ENCODE measurements at regions not wholly inside any gene's neighbourhood (a gene's known extent, or its start where the extent isn't known, plus 50 kb on each side); places are given as distances from the start of the nearest gene placed in this dataset.

DNA sequence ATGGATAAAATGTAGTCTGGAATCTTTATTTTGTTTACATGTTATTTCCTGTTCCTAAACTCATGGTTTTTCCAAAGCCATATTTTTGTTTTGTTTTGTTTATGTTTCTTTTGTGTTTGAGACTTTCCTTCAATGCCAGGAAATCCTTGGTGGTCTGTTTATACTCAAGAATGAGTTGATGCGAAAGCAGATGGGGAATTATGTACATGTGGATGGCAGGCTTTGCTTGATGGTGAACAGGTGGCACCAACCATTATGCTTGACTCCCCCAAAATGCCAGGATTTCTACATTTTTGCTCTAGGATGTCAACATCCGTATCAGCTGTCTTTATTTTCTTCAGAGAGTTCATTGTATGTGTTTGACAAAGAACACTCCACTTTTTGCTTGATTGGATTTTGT, 448.5 kb downstream of the PRDM2 start:
- TF ChIP-seq, protein P1, sequence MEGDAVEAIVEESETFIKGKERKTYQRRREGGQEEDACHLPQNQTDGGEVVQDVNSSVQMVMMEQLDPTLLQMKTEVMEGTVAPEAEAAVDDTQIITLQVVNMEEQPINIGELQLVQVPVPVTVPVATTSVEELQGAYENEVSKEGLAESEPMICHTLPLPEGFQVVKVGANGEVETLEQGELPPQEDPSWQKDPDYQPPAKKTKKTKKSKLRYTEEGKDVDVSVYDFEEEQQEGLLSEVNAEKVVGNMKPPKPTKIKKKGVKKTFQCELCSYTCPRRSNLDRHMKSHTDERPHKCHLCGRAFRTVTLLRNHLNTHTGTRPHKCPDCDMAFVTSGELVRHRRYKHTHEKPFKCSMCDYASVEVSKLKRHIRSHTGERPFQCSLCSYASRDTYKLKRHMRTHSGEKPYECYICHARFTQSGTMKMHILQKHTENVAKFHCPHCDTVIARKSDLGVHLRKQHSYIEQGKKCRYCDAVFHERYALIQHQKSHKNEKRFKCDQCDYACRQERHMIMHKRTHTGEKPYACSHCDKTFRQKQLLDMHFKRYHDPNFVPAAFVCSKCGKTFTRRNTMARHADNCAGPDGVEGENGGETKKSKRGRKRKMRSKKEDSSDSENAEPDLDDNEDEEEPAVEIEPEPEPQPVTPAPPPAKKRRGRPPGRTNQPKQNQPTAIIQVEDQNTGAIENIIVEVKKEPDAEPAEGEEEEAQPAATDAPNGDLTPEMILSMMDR (optimal IDR thresholded peaks at IDR 0.05 in 1 of 3, IDR thresholded peaks at IDR 0.05 in 1 of 3, conservative IDR thresholded peaks at IDR 0.05 in 1 of 3; ENCODE audit: extremely low read depth in 1 of 3, insufficient read depth in 2 of 3, low read length in 3 of 3), result no peak
- TF ChIP-seq EZH2 (IDR thresholded peaks at IDR 0.05; ENCODE audit: low read length), result no peak
- FAIRE-seq (no peak), DNase-seq (ENCODE audit: low read depth, low spot score) (no peak)
- Histone ChIP-seq H3K4me3 (ENCODE audit: control insufficient read depth in 2 of 3, extremely low read depth in 1 of 3, insufficient read depth in 2 of 3, low read depth in 1 of 3, low read length in 3 of 3) (no peak overlapping the region), H4K20me1 (ENCODE audit: control insufficient read depth, extremely low read depth, insufficient read depth, low read length) (no peaks in the 10 kb centered on the region), H2AFZ (ENCODE audit: control insufficient read depth, low read length) (no peak overlapping the region), H3K9me3 (ENCODE audit: control insufficient read depth, low read depth, low read length) (no peaks in the 10 kb centered on the region), H3K9me1 (ENCODE audit: control insufficient read depth, extremely low read depth, insufficient read depth, low read length) (no peaks in the 10 kb centered on the region), H3K9ac (ENCODE audit: control insufficient read depth, extremely low read depth, insufficient read depth, low read length) (no peak overlapping the region), H3K4me1 (ENCODE audit: control insufficient read depth, extremely low read depth, insufficient read depth, low read length) (no peaks in the 10 kb centered on the region), H3K79me2 (ENCODE audit: control insufficient read depth, insufficient read depth, low read length) (no peaks in the 10 kb centered on the region), H3K27ac (ENCODE audit: control insufficient read depth, insufficient read depth, low read length) (no peak overlapping the region), H3K4me2 (ENCODE audit: control insufficient read depth, extremely low read depth, insufficient read depth, low read depth, low read length) (no peak overlapping the region), H3K36me3 (ENCODE audit: control insufficient read depth in 2 of 2, extremely low read depth in 1 of 2, insufficient read depth in 2 of 2, low read length in 2 of 2) (no peaks in the 10 kb centered on the region), H3K27me3 (ENCODE audit: control insufficient read depth, extremely low read depth, insufficient read depth, low read length) (no peaks in the 10 kb centered on the region)
- dilution Hi-C loops (cut with MboI; ENCODE audit: extremely low pct_ligation_motif_present, low sequenced_read_pairs), result no loop called here

DNA sequence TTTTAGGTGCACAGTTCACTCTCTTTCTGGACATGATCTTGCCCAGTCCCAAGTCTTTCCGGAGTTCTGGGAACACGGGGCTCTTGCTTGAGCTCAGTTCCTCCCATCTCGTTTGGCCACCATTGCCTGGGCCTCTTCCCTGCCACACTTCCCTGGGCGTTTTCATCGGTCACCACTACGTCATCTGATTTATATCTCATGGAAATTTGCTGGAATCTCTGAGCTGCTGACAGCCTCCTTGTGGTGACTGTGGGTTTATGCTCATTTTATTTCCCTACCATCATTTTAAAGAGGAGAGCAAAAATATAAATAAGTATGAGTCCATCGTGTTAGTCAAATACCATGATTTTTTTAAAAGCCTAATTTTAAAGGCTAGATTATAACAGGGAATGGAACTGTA, 449.1 kb upstream of the KAZN start:
- Histone ChIP-seq H3K27ac (ENCODE audit: control insufficient read depth, insufficient read depth, low read length) (no peak overlapping the region), H3K4me3 (ENCODE audit: control insufficient read depth in 2 of 3, extremely low read depth in 1 of 3, insufficient read depth in 2 of 3, low read depth in 1 of 3, low read length in 3 of 3) (no peak overlapping the region), H3K4me1 (ENCODE audit: control insufficient read depth, extremely low read depth, insufficient read depth, low read length) (no peaks in the 10 kb centered on the region), H3K36me3 (ENCODE audit: control insufficient read depth in 2 of 2, extremely low read depth in 1 of 2, insufficient read depth in 2 of 2, low read length in 2 of 2) (no peaks in the 10 kb centered on the region), H4K20me1 (ENCODE audit: control insufficient read depth, extremely low read depth, insufficient read depth, low read length) (no peaks in the 10 kb centered on the region), H3K4me2 (ENCODE audit: control insufficient read depth, extremely low read depth, insufficient read depth, low read depth, low read length) (no peak overlapping the region), H3K79me2 (ENCODE audit: control insufficient read depth, insufficient read depth, low read length) (no peaks in the 10 kb centered on the region), H3K9me1 (ENCODE audit: control insufficient read depth, extremely low read depth, insufficient read depth, low read length) (no peaks in the 10 kb centered on the region), H3K27me3 (ENCODE audit: control insufficient read depth, extremely low read depth, insufficient read depth, low read length) (no peaks in the 10 kb centered on the region), H3K9me3 (ENCODE audit: control insufficient read depth, low read depth, low read length) (no peaks in the 10 kb centered on the region), H3K9ac (ENCODE audit: control insufficient read depth, extremely low read depth, insufficient read depth, low read length) (no peak overlapping the region), H2AFZ (ENCODE audit: control insufficient read depth, low read length) (no peak overlapping the region)
- no peak for FAIRE-seq
- no peak for DNase-seq (ENCODE audit: low read depth, low spot score)
- no peak for TF ChIP-seq EZH2 (IDR thresholded peaks at IDR 0.05; ENCODE audit: low read length)
- TF ChIP-seq, protein P1 (optimal IDR thresholded peaks at IDR 0.05 in 1 of 3, IDR thresholded peaks at IDR 0.05 in 1 of 3, conservative IDR thresholded peaks at IDR 0.05 in 1 of 3; ENCODE audit: extremely low read depth in 1 of 3, insufficient read depth in 2 of 3, low read length in 3 of 3), result peak in 2 of 3 experiments; percentile 24 to 32
- dilution Hi-C loops (cut with MboI; ENCODE audit: extremely low pct_ligation_motif_present, low sequenced_read_pairs), result no loop called here
